Fibroblast of lung (primary cell): ENCODE measurements at regions not wholly inside any gene's neighbourhood (a gene's known extent, or its start where the extent isn't known, plus 50 kb on each side); places are given as distances from the start of the nearest gene placed in this dataset.

Experiments
- DNase-seq, 2 donors: peaks; one replicate each; pipeline versions ENCODE4 v3.0.0 to v3.0.0-alpha.2; 2010; ENCODE audit warnings: low read depth in 2 of 2
- H2AFZ ChIP-seq: 2 replicates; pipeline ENCODE4 v1.5.1; 2012; ENCODE audit warnings: low read length, control low read depth, inconsistent platforms
- H3K27ac ChIP-seq: 2 replicates; pipeline ENCODE4 v1.5.1; 2011; ENCODE audit warnings: low read length, control low read depth; ENCODE audit not compliant: insufficient read depth
- H3K27me3 ChIP-seq: 2 replicates; pipeline ENCODE4 v1.5.1; 2011; ENCODE audit warnings: mild to moderate bottlenecking, low read length; ENCODE audit not compliant: control insufficient read depth, insufficient read depth
- H3K36me3 ChIP-seq: 2 replicates; pipeline ENCODE4 v1.5.1; 2011; ENCODE audit warnings: low read length; ENCODE audit not compliant: control insufficient read depth, insufficient read depth
- H3K4me1 ChIP-seq: 2 replicates; pipeline ENCODE4 v1.5.1; 2011; ENCODE audit warnings: low read length; ENCODE audit not compliant: control insufficient read depth, insufficient read depth; ENCODE audit errors: extremely low read depth
- H3K4me2 ChIP-seq: 2 replicates; pipeline ENCODE4 v1.5.1; 2011; ENCODE audit warnings: low read length, control low read depth; ENCODE audit not compliant: insufficient read depth; ENCODE audit errors: extremely low read depth
- H3K4me3 ChIP-seq, 4 experiments: fragments of 200-600 bp in 1 of 4; sonication (generic) in 1 of 4; replicated peaks in 1 of 4; 2 replicates each; pipeline ENCODE4 v1.5.1; 2011 to 2016; ENCODE audit warnings: low read length in 4 of 4, low read depth in 3 of 4, mild to moderate bottlenecking in 3 of 4, control low read depth in 2 of 4, inconsistent platforms in 1 of 4, mixed read lengths in 1 of 4; ENCODE audit not compliant: insufficient read depth in 1 of 4; ENCODE audit errors: control extremely low read depth in 1 of 4
- H3K79me2 ChIP-seq: 2 replicates; pipeline ENCODE4 v1.5.1; 2012; ENCODE audit warnings: mild to moderate bottlenecking, low read length, inconsistent platforms; ENCODE audit not compliant: control insufficient read depth, insufficient read depth
- H3K9ac ChIP-seq: 2 replicates; pipeline ENCODE4 v1.5.1; 2011; ENCODE audit warnings: mild to moderate bottlenecking, low read length, control low read depth; ENCODE audit not compliant: insufficient read depth
- H3K9me3 ChIP-seq: 2 replicates; pipeline ENCODE4 v1.5.1; 2012; ENCODE audit warnings: low read depth, low read length; ENCODE audit not compliant: control insufficient read depth, insufficient read depth
- H4K20me1 ChIP-seq: 2 replicates; pipeline ENCODE4 v1.5.1; 2011; ENCODE audit warnings: low read length; ENCODE audit not compliant: control insufficient read depth, insufficient read depth; ENCODE audit errors: extremely low read depth
- EZH2 ChIP-seq: IDR thresholded peaks from 2 replicates; pipeline ENCODE4 v1.5.1; 2012; ENCODE audit warnings: low read length, control low read depth, mild to moderate bottlenecking; ENCODE audit errors: missing control alignments
- TF ChIP-seq, protein P1 (sequence below), 2 donors: IDR thresholded peaks in 1 of 2; conservative IDR thresholded peaks in 1 of 2; 1 replicate in 1 of 2; 2 replicates in 1 of 2; pipeline ENCODE4 v1.5.1; 2011 to 2012; ENCODE audit warnings: low read length in 2 of 2, control low read depth in 1 of 2, inconsistent platforms in 1 of 2, low read depth in 1 of 2, mild to moderate bottlenecking in 1 of 2

DNA sequence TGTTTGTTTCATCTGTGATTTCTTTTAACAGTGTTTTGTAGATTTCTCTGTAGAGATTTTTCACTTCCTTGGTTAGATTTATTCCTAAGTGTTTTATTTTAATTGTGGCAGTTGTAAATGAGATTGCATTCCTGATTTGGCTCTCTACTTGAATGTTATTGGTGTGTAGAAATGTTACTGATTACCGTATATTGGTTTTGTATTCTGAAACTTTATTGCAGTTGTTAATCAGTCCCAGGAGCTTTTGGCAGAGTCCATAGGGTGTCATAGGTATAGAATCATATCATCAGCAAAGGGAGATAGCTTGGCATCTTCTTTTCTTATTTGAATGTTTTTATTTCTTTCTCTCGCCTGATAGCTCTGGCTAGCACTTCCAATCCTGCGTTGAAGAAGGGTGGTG is 1386.7 kb downstream of the SLITRK5 start:
- no peak for TF ChIP-seq EZH2
- Histone ChIP-seq H3K27me3 (no peaks in the 10 kb centered on the region), H3K36me3 (no peaks in the 10 kb centered on the region), H3K9ac (no peak overlapping the region), H3K4me2 (no peak overlapping the region), H3K79me2 (no peaks in the 10 kb centered on the region), H3K4me1 (no peaks in the 10 kb centered on the region), H3K27ac (no peak overlapping the region), H4K20me1 (no peaks in the 10 kb centered on the region), H3K4me3 (no peak overlapping the region), H3K9me3 (no peaks in the 10 kb centered on the region), H2AFZ (no peak overlapping the region)
- no peak for DNase-seq

DNA sequence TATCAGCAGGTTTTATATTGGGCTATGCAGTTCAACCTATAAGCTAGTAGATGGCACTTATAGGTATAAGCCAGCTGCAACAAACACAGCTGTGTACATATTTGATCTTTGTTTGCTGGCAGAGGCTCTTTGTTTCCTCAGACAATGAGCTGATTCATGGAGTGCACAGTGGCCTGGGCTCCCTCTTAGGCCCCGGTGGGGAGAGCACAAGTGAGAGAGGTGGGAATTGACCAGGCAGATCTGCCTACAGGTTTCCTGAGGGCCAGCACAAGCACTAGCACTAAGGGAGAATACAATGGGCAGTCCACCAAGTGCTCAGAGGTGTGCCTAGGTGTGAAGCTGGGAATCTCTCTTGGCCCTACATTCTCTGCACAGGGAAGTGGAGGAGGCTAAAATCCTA is 1390.7 kb downstream of the SLITRK5 start:
- H3K4me2 ChIP-seq, result no peak overlapping the region
- H3K79me2 ChIP-seq, result no peaks in the 10 kb centered on the region
- no peaks in the 10 kb centered on the region for H3K36me3 ChIP-seq
- H3K9me3 ChIP-seq, result no peaks in the 10 kb centered on the region
- no peak overlapping the region for H2AFZ ChIP-seq
- H3K9ac ChIP-seq, result no peak overlapping the region
- TF ChIP-seq, protein P1, sequence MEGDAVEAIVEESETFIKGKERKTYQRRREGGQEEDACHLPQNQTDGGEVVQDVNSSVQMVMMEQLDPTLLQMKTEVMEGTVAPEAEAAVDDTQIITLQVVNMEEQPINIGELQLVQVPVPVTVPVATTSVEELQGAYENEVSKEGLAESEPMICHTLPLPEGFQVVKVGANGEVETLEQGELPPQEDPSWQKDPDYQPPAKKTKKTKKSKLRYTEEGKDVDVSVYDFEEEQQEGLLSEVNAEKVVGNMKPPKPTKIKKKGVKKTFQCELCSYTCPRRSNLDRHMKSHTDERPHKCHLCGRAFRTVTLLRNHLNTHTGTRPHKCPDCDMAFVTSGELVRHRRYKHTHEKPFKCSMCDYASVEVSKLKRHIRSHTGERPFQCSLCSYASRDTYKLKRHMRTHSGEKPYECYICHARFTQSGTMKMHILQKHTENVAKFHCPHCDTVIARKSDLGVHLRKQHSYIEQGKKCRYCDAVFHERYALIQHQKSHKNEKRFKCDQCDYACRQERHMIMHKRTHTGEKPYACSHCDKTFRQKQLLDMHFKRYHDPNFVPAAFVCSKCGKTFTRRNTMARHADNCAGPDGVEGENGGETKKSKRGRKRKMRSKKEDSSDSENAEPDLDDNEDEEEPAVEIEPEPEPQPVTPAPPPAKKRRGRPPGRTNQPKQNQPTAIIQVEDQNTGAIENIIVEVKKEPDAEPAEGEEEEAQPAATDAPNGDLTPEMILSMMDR (conservative IDR thresholded peaks at IDR 0.05 in 1 of 2, IDR thresholded peaks at IDR 0.05 in 1 of 2; ENCODE audit: low read depth in 1 of 2, low read length in 2 of 2), result no peak
- TF ChIP-seq EZH2, result no peak
- H3K27ac ChIP-seq, result no peak overlapping the region
- no peaks in the 10 kb centered on the region for H3K27me3 ChIP-seq
- no peak overlapping the region for H3K4me3 ChIP-seq
- DNase-seq, result no peak
- no peaks in the 10 kb centered on the region for H4K20me1 ChIP-seq
- no peaks in the 10 kb centered on the region for H3K4me1 ChIP-seq

DNA sequence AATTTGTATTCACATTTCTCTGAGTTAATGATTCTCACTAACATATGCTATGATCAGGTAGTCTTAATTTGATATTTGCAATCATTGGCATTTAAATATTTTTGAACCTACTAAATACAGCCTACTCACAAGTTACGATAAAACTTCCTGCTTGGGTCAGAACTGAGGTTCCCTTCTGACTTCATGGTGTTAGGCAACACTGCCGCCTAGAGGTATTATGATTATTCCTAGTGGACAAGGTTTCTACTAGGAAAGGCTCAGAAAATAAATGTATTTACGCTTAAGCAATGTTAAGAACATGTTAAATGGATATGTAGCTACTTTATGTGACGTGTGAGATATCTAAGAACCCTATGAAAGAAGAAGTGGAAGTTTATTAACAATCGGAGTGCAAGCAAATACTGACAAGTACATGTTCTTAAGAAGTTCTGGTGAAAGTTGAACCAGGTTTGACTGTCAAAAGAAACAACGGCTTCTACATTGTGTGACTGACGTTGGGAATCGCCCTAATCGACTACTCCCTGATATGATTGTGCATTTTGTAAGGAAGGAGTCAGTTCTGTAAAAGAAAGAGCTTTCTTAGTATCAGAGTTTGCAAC is 1395.8 kb downstream of the SLITRK5 start:
- H3K27me3 ChIP-seq, result no peaks in the 10 kb centered on the region
- H3K4me3 ChIP-seq, result no peak overlapping the region
- no peaks in the 10 kb centered on the region for H4K20me1 ChIP-seq
- TF ChIP-seq EZH2, result no peak
- TF ChIP-seq, protein P1 (conservative IDR thresholded peaks at IDR 0.05 in 1 of 2, IDR thresholded peaks at IDR 0.05 in 1 of 2; ENCODE audit: low read depth in 1 of 2, low read length in 2 of 2), result peak in 1 of 2 donors; percentile 74
- H3K9ac ChIP-seq, result no peak overlapping the region
- no peak overlapping the region for H2AFZ ChIP-seq
- no peaks in the 10 kb centered on the region for H3K36me3 ChIP-seq
- H3K79me2 ChIP-seq, result no peaks in the 10 kb centered on the region
- H3K4me1 ChIP-seq, result no peaks in the 10 kb centered on the region
- H3K9me3 ChIP-seq, result no peaks in the 10 kb centered on the region
- H3K4me2 ChIP-seq, result no peak overlapping the region
- DNase-seq, result peak; percentile 34 to 81
- H3K27ac ChIP-seq, result no peak overlapping the region
